ENCODE measurements at regions not wholly inside any gene's neighbourhood (a gene's known extent, or its start where the extent isn't known, plus 50 kb on each side); places are given as distances from the start of the nearest gene placed in this dataset.
"Not testable (repeated sequence)": the region's sequence is repeated elsewhere in the genome, so short reads cannot be mapped to it uniquely, and the experiment has no call there.

DNA sequence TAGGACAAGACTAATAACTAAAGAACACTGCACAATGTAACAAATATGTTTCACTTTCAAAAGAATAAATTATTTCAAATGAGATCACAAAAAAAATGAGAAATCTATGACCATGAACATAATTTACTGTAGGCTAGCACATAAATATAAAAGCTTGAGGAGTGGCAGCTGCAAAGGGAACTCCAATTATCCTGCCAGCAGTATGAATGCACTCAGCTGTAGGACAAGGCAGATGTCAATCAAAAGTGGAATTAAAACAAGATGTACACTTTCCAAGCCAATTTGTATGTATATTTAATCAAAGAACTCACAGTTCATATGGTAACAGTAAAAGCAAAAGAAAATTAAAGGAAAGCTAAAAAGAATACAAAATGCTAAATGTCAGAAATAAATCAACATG lies 76.6 kb upstream of the NCKAP5 start:
- no peaks in the 10 kb centered on the region for H3K36me3 ChIP-seq (ENCODE audit: insufficient read depth, low read length)
- H3K4me2 ChIP-seq (ENCODE audit: low read length), result peak overlapping the region; percentile 37
- no peaks in the 10 kb centered on the region for H3K79me2 ChIP-seq (replicated peaks; ENCODE audit: insufficient read depth, low read length)
- H4K20me1 ChIP-seq (ENCODE audit: insufficient read depth), result no peaks in the 10 kb centered on the region
- no peaks in the 10 kb centered on the region for H3K9me3 ChIP-seq (ENCODE audit: low read length)
- H3K9me2 ChIP-seq (ENCODE audit: insufficient read depth, low read length), result no peaks in the 10 kb centered on the region
- H3K4me3 ChIP-seq (ENCODE audit: low read length), result peak overlapping the region; percentile 24
- peak overlapping the region; percentile 91 for H3K27ac ChIP-seq (ENCODE audit: low read length)
- peaks cover 3% of the 10 kb centered on the region for H3F3A ChIP-seq (ENCODE audit: insufficient read depth, low read length, poor library complexity, severe bottlenecking)
- no peak for TF ChIP-seq MXI1 (conservative IDR thresholded peaks at IDR 0.05; ENCODE audit: poor library complexity, severe bottlenecking)
- TF ChIP-seq EP300 (conservative IDR thresholded peaks at IDR 0.05; ENCODE audit: poor library complexity, severe bottlenecking), result peak; percentile 99
- TF ChIP-seq POLR2AphosphoS5 (IDR thresholded peaks at IDR 0.05), result peak; percentile 90
- TF ChIP-seq, protein P1, sequence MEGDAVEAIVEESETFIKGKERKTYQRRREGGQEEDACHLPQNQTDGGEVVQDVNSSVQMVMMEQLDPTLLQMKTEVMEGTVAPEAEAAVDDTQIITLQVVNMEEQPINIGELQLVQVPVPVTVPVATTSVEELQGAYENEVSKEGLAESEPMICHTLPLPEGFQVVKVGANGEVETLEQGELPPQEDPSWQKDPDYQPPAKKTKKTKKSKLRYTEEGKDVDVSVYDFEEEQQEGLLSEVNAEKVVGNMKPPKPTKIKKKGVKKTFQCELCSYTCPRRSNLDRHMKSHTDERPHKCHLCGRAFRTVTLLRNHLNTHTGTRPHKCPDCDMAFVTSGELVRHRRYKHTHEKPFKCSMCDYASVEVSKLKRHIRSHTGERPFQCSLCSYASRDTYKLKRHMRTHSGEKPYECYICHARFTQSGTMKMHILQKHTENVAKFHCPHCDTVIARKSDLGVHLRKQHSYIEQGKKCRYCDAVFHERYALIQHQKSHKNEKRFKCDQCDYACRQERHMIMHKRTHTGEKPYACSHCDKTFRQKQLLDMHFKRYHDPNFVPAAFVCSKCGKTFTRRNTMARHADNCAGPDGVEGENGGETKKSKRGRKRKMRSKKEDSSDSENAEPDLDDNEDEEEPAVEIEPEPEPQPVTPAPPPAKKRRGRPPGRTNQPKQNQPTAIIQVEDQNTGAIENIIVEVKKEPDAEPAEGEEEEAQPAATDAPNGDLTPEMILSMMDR (IDR thresholded peaks at IDR 0.05; ENCODE audit: poor library complexity, severe bottlenecking), result no peak
- TF ChIP-seq, protein P2, sequence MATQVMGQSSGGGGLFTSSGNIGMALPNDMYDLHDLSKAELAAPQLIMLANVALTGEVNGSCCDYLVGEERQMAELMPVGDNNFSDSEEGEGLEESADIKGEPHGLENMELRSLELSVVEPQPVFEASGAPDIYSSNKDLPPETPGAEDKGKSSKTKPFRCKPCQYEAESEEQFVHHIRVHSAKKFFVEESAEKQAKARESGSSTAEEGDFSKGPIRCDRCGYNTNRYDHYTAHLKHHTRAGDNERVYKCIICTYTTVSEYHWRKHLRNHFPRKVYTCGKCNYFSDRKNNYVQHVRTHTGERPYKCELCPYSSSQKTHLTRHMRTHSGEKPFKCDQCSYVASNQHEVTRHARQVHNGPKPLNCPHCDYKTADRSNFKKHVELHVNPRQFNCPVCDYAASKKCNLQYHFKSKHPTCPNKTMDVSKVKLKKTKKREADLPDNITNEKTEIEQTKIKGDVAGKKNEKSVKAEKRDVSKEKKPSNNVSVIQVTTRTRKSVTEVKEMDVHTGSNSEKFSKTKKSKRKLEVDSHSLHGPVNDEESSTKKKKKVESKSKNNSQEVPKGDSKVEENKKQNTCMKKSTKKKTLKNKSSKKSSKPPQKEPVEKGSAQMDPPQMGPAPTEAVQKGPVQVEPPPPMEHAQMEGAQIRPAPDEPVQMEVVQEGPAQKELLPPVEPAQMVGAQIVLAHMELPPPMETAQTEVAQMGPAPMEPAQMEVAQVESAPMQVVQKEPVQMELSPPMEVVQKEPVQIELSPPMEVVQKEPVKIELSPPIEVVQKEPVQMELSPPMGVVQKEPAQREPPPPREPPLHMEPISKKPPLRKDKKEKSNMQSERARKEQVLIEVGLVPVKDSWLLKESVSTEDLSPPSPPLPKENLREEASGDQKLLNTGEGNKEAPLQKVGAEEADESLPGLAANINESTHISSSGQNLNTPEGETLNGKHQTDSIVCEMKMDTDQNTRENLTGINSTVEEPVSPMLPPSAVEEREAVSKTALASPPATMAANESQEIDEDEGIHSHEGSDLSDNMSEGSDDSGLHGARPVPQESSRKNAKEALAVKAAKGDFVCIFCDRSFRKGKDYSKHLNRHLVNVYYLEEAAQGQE (IDR thresholded peaks at IDR 0.05; ENCODE audit: borderline replicate concordance), result peak; percentile 74
- peak overlapping the region; percentile 47 for H3K9ac ChIP-seq (ENCODE audit: low read length)
- no peak overlapping the region for H2AFZ ChIP-seq (ENCODE audit: low read depth, low read length)
- no peaks in the 10 kb centered on the region for H3K27me3 ChIP-seq (ENCODE audit: insufficient read depth, low read depth, low read length)

DNA sequence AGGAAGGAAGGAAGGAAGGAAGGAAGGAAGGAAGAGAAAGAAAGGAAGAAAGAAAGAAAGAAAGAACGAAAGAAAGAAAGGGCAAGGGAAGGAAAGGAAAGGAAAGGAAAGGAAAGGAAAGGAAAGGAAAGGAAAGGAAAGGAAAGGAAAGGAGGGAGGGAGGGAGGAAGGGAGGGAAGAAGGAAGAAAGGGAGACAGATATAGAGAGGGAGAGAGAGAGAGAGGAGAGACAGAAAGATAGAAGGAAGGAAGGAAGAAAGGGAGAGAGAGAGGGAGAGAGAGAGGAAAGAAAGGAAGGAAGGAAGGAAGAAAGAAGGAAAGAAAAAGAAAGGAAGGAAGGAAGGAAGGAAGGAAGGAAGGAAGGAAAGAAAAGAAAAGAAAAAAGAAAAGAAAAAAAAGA lies 79.1 kb upstream of the NCKAP5 start:
- H3K4me3 ChIP-seq (ENCODE audit: low read length); H3K4me2 ChIP-seq (ENCODE audit: low read length); H3K9ac ChIP-seq (ENCODE audit: low read length); H3K27me3 ChIP-seq (ENCODE audit: insufficient read depth, low read depth, low read length); H3K79me2 ChIP-seq (replicated peaks; ENCODE audit: insufficient read depth, low read length); H2AFZ ChIP-seq (ENCODE audit: low read depth, low read length); H3K36me3 ChIP-seq (ENCODE audit: insufficient read depth, low read length); H3F3A ChIP-seq (ENCODE audit: insufficient read depth, low read length, poor library complexity, severe bottlenecking); H4K20me1 ChIP-seq (ENCODE audit: insufficient read depth); H3K27ac ChIP-seq (ENCODE audit: low read length); H3K9me3 ChIP-seq (ENCODE audit: low read length); H3K9me2 ChIP-seq (ENCODE audit: insufficient read depth, low read length): not testable (repeated sequence)

DNA sequence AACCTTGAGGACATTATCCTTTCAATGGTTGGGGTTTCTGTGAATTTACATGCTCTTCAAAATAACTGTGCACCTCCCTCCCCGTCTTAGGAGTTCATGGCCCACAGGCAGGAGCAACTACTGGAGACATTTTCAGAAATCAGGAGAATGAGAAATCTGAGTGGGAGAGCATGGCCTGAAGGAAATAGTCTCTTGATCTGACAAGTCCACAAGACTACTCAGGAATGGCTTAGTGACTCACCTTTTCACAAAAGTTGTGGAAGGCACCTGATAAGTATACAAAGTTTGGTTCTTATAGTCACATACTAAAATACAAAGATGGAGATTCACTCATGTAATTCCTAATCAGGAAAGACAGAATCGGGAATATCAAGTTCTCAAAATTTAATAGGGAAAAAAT lies 83.6 kb upstream of the NCKAP5 start:
- TF ChIP-seq EP300 (conservative IDR thresholded peaks at IDR 0.05; ENCODE audit: poor library complexity, severe bottlenecking), result no peak
- no peak for TF ChIP-seq TAF1 (IDR thresholded peaks at IDR 0.05; ENCODE audit: low read depth)
- no peaks in the 10 kb centered on the region for H3K9me3 ChIP-seq (ENCODE audit: low read length)
- no peak overlapping the region for H3K4me2 ChIP-seq (ENCODE audit: low read length)
- H3K36me3 ChIP-seq (ENCODE audit: insufficient read depth, low read length), result no peaks in the 10 kb centered on the region
- H3F3A ChIP-seq (ENCODE audit: insufficient read depth, low read length, poor library complexity, severe bottlenecking), result no peaks in the 10 kb centered on the region
- no peak overlapping the region for H3K4me3 ChIP-seq (ENCODE audit: low read length)
- no peaks in the 10 kb centered on the region for H4K20me1 ChIP-seq (ENCODE audit: insufficient read depth)
- no peak overlapping the region for H3K27ac ChIP-seq (ENCODE audit: low read length)
- H2AFZ ChIP-seq (ENCODE audit: low read depth, low read length), result no peak overlapping the region
- H3K9ac ChIP-seq (ENCODE audit: low read length), result no peak overlapping the region
- H3K27me3 ChIP-seq (ENCODE audit: insufficient read depth, low read depth, low read length), result no peaks in the 10 kb centered on the region
- H3K79me2 ChIP-seq (replicated peaks; ENCODE audit: insufficient read depth, low read length), result no peaks in the 10 kb centered on the region
- H3K9me2 ChIP-seq (ENCODE audit: insufficient read depth, low read length), result no peaks in the 10 kb centered on the region
